ENCODE measurements at regions not wholly inside any gene's neighbourhood (a gene's known extent, or its start where the extent isn't known, plus 50 kb on each side); places are given as distances from the start of the nearest gene placed in this dataset.

GRCh38 chr2:4018535-4018934 lies 315.2 kb downstream of the DCDC2C start:
- DNase-seq (ENCODE audit: low spot score): no peak
- in situ Hi-C loops (cut with MboI; ENCODE audit: low pct_unique_long_range_greater_than_20kb, low sequenced_read_pairs, unreplicated experiment): no loop called here
- no peak for TF ChIP-seq CTCF (IDR thresholded peaks at IDR 0.05; ENCODE audit: extremely low read depth, insufficient read depth, missing control alignments)

GRCh38 chr2:4020153-4020552 lies 316.8 kb downstream of the DCDC2C start:
- in situ Hi-C loops (cut with MboI; ENCODE audit: low pct_unique_long_range_greater_than_20kb, low sequenced_read_pairs, unreplicated experiment): no loop called here
- DNase-seq (ENCODE audit: low spot score): no peak
- no peak for TF ChIP-seq CTCF (IDR thresholded peaks at IDR 0.05; ENCODE audit: extremely low read depth, insufficient read depth, missing control alignments)

- TF ChIP-seq CTCF (IDR thresholded peaks at IDR 0.05; ENCODE audit: extremely low read depth, insufficient read depth, missing control alignments): no peak
- in situ Hi-C loops (cut with MboI; ENCODE audit: low pct_unique_long_range_greater_than_20kb, low sequenced_read_pairs, unreplicated experiment): no loop called here
- no peak for DNase-seq (ENCODE audit: low spot score)
Observed at GRCh38 chr2:4020649-4021048, 317.3 kb downstream of the DCDC2C start.

- no peak for DNase-seq (ENCODE audit: low spot score)
- in situ Hi-C loops (cut with MboI; ENCODE audit: low pct_unique_long_range_greater_than_20kb, low sequenced_read_pairs, unreplicated experiment): no loop called here
- TF ChIP-seq CTCF (IDR thresholded peaks at IDR 0.05; ENCODE audit: extremely low read depth, insufficient read depth, missing control alignments): no peak
Observed at GRCh38 chr2:4024605-4025004, 321.2 kb downstream of the DCDC2C start.

- DNase-seq (ENCODE audit: low spot score): no peak
- in situ Hi-C loops (cut with MboI; ENCODE audit: low pct_unique_long_range_greater_than_20kb, low sequenced_read_pairs, unreplicated experiment): no loop called here
- TF ChIP-seq CTCF (IDR thresholded peaks at IDR 0.05; ENCODE audit: extremely low read depth, insufficient read depth, missing control alignments): no peak
Observed at GRCh38 chr2:4029081-4029480, 325.7 kb downstream of the DCDC2C start.

- in situ Hi-C loops (cut with MboI; ENCODE audit: low pct_unique_long_range_greater_than_20kb, low sequenced_read_pairs, unreplicated experiment): no loop called here
- TF ChIP-seq CTCF (IDR thresholded peaks at IDR 0.05; ENCODE audit: extremely low read depth, insufficient read depth, missing control alignments): no peak
Observed at GRCh38 chr2:4039896-4040295, 336.5 kb downstream of the DCDC2C start.

More at GRCh38 chr2:4039896-4040295, 336.5 kb downstream of the DCDC2C start:
- no peak for DNase-seq (ENCODE audit: low spot score)
